GM10248 (cell line): ENCODE measurements at regions not wholly inside any gene's neighbourhood (a gene's known extent, or its start where the extent isn't known, plus 50 kb on each side); places are given as distances from the start of the nearest gene placed in this dataset.

Experiments
- CTCF ChIA-PET: fragments of 300-600 bp; sonication (Branson Sonifier 250); formaldehyde crosslinking; extraction: SDS; loops from one replicate; lab custom pipeline; 2021; ENCODE audit warnings: antibody characterized with exemption; lab: Yijun Ruan, JAX
- POLR2A ChIA-PET: fragments of 350-650 bp; sonication (Branson Sonifier 250); formaldehyde crosslinking; extraction: SDS; loops from one replicate; lab custom pipeline; 2020; ENCODE audit warnings: antibody characterized with exemption; lab: Yijun Ruan, JAX
- DNase-seq: peaks from one replicate; pipeline ENCODE4 v3.0.0; 2012; ENCODE audit errors: extremely low spot score
- TF ChIP-seq, protein P1 (sequence below): IDR thresholded peaks from 2 replicates; pipeline ENCODE4 v1.5.1; 2012; ENCODE audit warnings: mild to moderate bottlenecking, low read depth; ENCODE audit errors: extremely low read depth, missing control alignments, control extremely low read depth

- ChIA-PET POLR2A (no interaction called here), CTCF (no interaction called here)
- no peak for DNase-seq
- TF ChIP-seq, protein P1, sequence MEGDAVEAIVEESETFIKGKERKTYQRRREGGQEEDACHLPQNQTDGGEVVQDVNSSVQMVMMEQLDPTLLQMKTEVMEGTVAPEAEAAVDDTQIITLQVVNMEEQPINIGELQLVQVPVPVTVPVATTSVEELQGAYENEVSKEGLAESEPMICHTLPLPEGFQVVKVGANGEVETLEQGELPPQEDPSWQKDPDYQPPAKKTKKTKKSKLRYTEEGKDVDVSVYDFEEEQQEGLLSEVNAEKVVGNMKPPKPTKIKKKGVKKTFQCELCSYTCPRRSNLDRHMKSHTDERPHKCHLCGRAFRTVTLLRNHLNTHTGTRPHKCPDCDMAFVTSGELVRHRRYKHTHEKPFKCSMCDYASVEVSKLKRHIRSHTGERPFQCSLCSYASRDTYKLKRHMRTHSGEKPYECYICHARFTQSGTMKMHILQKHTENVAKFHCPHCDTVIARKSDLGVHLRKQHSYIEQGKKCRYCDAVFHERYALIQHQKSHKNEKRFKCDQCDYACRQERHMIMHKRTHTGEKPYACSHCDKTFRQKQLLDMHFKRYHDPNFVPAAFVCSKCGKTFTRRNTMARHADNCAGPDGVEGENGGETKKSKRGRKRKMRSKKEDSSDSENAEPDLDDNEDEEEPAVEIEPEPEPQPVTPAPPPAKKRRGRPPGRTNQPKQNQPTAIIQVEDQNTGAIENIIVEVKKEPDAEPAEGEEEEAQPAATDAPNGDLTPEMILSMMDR: no peak
Measured at GRCh38 chr12:105812366-105812765, 326.4 kb downstream of the NUAK1 start.

GRCh38 chr12:105813201-105813600 lies 325.6 kb downstream of the NUAK1 start:
- CTCF ChIA-PET: no interaction called here
- POLR2A ChIA-PET: no interaction called here
- DNase-seq: no peak
- TF ChIP-seq, protein P1: no peak

- POLR2A ChIA-PET: no interaction called here
- TF ChIP-seq, protein P1: no peak
- DNase-seq: no peak
- CTCF ChIA-PET: no interaction called here
Measured at GRCh38 chr12:105814283-105814682, 324.5 kb downstream of the NUAK1 start.

GRCh38 chr12:105819549-105819948 lies 319.2 kb downstream of the NUAK1 start:
- CTCF ChIA-PET: no interaction called here
- DNase-seq: no peak
- TF ChIP-seq, protein P1: no peak
- POLR2A ChIA-PET: no interaction called here

DNA sequence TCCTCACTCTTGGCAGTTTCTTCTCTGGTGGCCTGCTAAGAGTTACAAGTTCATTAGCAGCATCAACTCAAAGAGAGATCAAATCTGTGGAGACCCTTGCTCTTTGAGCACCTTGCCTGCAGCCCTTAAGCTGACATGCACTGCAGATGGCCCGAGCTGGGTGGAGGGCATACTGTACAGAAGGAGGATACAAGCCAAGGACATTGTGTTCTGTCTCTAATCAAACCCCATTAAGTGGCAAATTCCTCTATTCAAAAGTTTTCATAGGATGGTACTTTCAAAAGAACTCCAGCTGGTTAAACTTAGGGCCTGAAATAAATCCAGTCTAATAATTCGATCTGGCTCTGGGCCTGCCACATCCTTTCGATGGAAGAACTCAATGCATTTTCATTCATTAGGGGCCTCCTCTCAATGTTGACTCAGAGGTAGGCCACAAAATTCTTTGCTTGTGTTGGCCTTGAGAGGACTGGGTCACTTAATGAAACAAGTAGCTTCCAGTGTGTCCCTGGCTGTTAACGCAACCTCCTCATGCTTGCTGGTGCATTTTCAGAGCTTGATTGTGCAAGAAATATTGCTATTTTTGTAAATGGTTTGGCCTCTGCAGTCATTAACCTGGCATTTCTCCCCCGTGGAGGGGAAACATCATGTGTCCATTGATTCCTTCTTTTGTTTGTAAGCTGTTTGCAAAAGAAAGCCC lies 318.2 kb downstream of the NUAK1 start:
- ChIA-PET POLR2A (no interaction called here), CTCF (no interaction called here)
- no peak for DNase-seq
- TF ChIP-seq, protein P1: no peak

DNA sequence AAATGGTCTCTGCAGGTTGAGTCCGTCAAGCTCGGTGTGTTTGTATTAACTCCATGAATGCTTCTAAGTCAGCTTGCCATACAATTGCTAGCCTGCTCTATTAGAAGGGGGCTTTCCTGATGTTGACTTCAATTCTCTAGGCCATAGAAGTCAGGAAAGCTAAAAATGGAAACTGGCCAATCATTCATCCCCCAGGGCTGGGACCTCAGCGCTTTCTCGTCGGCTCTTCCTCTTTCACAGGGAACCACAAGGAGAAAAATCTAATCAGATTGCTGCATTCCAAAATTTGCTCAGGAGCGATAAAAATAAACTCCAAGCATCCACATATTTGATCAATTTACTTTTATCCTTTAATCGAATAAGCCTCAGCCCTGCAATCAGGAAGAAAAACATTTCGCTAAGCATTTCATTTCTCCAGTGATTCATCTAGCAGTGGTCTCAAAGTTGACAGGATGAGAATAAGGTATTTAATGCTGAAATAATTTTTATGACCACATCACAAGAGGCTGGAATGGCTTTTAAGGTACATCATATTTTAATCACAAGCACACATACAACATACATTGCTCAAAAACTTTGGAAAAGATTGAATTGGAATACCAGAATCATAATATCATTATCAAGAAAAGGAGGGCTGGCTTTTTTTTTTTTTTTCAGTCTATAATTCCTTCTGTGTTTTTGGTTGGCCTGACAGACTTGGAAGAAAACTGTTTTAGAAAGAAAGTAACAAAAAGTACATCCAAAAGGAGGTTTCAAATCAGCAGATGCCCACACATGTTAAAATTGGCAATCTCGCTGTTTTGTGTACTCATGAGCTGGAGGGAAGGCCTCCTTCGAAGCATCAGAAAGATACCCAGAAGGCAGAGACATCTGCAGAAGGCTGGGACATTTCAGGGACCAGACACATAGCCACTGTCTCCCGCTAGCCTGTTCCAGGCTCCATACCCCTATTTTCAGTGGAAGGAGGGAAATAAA lies 316.3 kb downstream of the NUAK1 start:
- TF ChIP-seq, protein P1: no peak
- ChIA-PET CTCF (no interaction called here), POLR2A (no interaction called here)
- no peak for DNase-seq
